Nephron progenitor cell (in vitro differentiated cells): ENCODE measurements at regions not wholly inside any gene's neighbourhood (a gene's known extent, or its start where the extent isn't known, plus 50 kb on each side); places are given as distances from the start of the nearest gene placed in this dataset.
"Not testable (repeated sequence)": the region's sequence is repeated elsewhere in the genome, so short reads cannot be mapped to it uniquely, and the experiment has no call there.

Experiments used
- DNase-seq: peaks from one replicate; pipeline ENCODE4 v3.0.0; 2021
- H3K27ac Mint-ChIP-seq: 2 replicates; pipeline ENCODE4 v1.8.0; 2021; ENCODE audit warnings: mild to moderate bottlenecking, moderate library complexity, mixed read lengths
- H3K27me3 Mint-ChIP-seq: 2 replicates; pipeline ENCODE4 v1.8.0; 2021; ENCODE audit warnings: mild to moderate bottlenecking, low read depth, mixed read lengths; ENCODE audit not compliant: poor library complexity
- H3K36me3 Mint-ChIP-seq: 2 replicates; pipeline ENCODE4 v1.8.0; 2021; ENCODE audit warnings: low read depth, mixed read lengths
- H3K4me1 Mint-ChIP-seq: 2 replicates; pipeline ENCODE4 v1.8.0; 2021; ENCODE audit warnings: mixed read lengths
- H3K4me3 Mint-ChIP-seq: 2 replicates; pipeline ENCODE4 v1.8.0; 2021; ENCODE audit warnings: mild to moderate bottlenecking, moderate library complexity, mixed read lengths
- H3K9me3 Mint-ChIP-seq: 2 replicates; pipeline ENCODE4 v1.8.0; 2021; ENCODE audit warnings: mild to moderate bottlenecking, moderate library complexity, mixed read lengths
- TF ChIP-seq, protein P1 (sequence below): fragments of 200-600 bp; sonication (generic); IDR thresholded peaks from 2 replicates; pipeline ENCODE4 v1.5.0; 2021; ENCODE audit warnings: antibody characterized with exemption

- Mint-ChIP-seq H3K9me3 (peaks cover 3% of the 10 kb centered on the region), H3K27ac (no peak overlapping the region), H3K36me3 (no peaks in the 10 kb centered on the region), H3K27me3 (peaks cover 9% of the 10 kb centered on the region), H3K4me1 (no peaks in the 10 kb centered on the region), H3K4me3 (no peak overlapping the region)
- TF ChIP-seq, protein P1, sequence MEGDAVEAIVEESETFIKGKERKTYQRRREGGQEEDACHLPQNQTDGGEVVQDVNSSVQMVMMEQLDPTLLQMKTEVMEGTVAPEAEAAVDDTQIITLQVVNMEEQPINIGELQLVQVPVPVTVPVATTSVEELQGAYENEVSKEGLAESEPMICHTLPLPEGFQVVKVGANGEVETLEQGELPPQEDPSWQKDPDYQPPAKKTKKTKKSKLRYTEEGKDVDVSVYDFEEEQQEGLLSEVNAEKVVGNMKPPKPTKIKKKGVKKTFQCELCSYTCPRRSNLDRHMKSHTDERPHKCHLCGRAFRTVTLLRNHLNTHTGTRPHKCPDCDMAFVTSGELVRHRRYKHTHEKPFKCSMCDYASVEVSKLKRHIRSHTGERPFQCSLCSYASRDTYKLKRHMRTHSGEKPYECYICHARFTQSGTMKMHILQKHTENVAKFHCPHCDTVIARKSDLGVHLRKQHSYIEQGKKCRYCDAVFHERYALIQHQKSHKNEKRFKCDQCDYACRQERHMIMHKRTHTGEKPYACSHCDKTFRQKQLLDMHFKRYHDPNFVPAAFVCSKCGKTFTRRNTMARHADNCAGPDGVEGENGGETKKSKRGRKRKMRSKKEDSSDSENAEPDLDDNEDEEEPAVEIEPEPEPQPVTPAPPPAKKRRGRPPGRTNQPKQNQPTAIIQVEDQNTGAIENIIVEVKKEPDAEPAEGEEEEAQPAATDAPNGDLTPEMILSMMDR = no peak
- DNase-seq = no peak
These were observed 92.9 kb upstream of the SIX2 start for GRCh38 chr2:45102141-45102540.

GRCh38 chr2:45096996-45097395 lies 87.7 kb upstream of the SIX2 start:
- Mint-ChIP-seq H3K36me3 (no peaks in the 10 kb centered on the region), H3K27me3 (peaks cover 11% of the 10 kb centered on the region), H3K9me3 (peaks cover 7% of the 10 kb centered on the region), H3K4me3 (no peak overlapping the region), H3K4me1 (no peaks in the 10 kb centered on the region), H3K27ac (no peak overlapping the region)
- TF ChIP-seq, protein P1 = no peak
- no peak for DNase-seq

DNA sequence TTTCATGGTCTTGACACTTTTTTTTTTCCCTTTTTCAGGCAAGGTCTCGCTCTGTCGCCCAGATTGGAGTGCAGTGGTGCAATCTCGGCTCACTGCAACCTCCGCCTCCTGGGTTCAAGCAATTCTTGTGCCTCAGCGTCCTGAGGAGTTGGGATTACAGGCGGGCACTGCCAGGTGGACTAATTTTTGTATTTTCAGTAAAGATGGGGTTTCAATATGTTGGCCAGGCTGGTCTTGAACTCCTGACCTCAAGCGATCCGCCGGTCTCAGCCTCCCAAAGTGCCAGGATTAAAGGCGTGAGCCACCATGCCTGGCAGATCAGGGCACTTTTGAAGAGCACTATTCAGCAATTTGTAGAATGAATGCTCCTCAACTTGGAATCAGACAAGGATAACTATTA lies 86.8 kb upstream of the SIX2 start:
- DNase-seq, H3K27ac Mint-ChIP-seq, H3K36me3 Mint-ChIP-seq, H3K4me3 Mint-ChIP-seq, H3K4me1 Mint-ChIP-seq, H3K9me3 Mint-ChIP-seq: not testable (repeated sequence)
- peaks cover 14% of the 10 kb centered on the region for H3K27me3 Mint-ChIP-seq

GRCh38 chr2:45093663-45094062 lies 84.4 kb upstream of the SIX2 start:
- H3K27me3 Mint-ChIP-seq = peaks cover 9% of the 10 kb centered on the region
- no peaks in the 10 kb centered on the region for H3K36me3 Mint-ChIP-seq
- DNase-seq = no peak
- peaks cover 4% of the 10 kb centered on the region for H3K9me3 Mint-ChIP-seq
- H3K27ac Mint-ChIP-seq = no peak overlapping the region
- no peak overlapping the region for H3K4me3 Mint-ChIP-seq
- H3K4me1 Mint-ChIP-seq = peaks cover 10% of the 10 kb centered on the region
- TF ChIP-seq, protein P1 = no peak

- TF ChIP-seq, protein P1 = no peak
- Mint-ChIP-seq H3K4me1 (peaks cover 15% of the 10 kb centered on the region), H3K36me3 (no peaks in the 10 kb centered on the region), H3K27me3 (peaks cover 8% of the 10 kb centered on the region), H3K4me3 (no peak overlapping the region), H3K27ac (peak overlapping the region; percentile 2), H3K9me3 (peaks cover 4% of the 10 kb centered on the region)
- DNase-seq = no peak
These were observed 83.9 kb upstream of the SIX2 start for GRCh38 chr2:45093181-45093580.

DNA sequence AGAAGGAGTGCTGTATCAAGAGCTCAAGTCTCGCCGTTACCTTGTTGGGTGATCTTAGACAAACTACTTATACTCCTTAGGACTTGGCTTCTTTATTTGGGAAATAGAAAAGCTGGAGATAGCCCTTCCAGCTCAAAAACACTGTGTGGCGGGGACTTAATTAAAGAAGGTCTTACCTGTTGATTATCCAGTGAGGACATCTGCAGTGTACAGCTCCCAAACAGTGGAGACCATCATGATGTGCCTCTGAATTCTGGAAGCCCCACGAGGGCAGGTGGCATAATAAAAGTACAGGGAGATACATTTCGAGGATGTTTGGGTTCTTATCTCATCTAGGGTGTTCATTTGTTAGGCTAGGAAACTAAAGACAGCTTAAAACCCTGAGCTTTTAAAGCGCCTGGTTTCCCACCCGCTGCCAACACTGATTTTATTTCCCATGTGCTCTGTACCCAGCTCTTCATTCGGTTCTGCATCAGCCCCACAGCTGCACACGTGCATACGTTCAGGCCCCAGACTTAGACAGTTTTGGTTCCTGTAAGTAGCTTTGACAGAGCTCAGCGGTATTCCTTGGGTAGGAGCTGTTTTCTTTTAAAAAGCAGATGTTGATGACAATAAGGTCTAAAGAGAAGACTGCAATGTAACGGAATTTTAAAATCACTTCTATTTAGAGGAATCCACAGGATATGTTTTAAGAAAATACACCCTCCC lies 80.5 kb upstream of the SIX2 start:
- H3K4me1 Mint-ChIP-seq = peaks cover 15% of the 10 kb centered on the region
- no peak overlapping the region for H3K27ac Mint-ChIP-seq
- H3K27me3 Mint-ChIP-seq = peaks cover 11% of the 10 kb centered on the region
- no peak for DNase-seq
- peaks cover 7% of the 10 kb centered on the region for H3K9me3 Mint-ChIP-seq
- no peak overlapping the region for H3K4me3 Mint-ChIP-seq
- TF ChIP-seq, protein P1 = no peak
- no peaks in the 10 kb centered on the region for H3K36me3 Mint-ChIP-seq
